AG20443 (cell line): ENCODE measurements at regions not wholly inside any gene's neighbourhood (a gene's known extent, or its start where the extent isn't known, plus 50 kb on each side); places are given as distances from the start of the nearest gene placed in this dataset.
"Not testable (repeated sequence)": the region's sequence is repeated elsewhere in the genome, so short reads cannot be mapped to it uniquely, and the experiment has no call there.

ENCODE experiments used
- DNase-seq: peaks from one replicate; pipeline ENCODE4 v3.0.0; 2012; ENCODE audit warnings: low spot score, mixed read lengths

DNA sequence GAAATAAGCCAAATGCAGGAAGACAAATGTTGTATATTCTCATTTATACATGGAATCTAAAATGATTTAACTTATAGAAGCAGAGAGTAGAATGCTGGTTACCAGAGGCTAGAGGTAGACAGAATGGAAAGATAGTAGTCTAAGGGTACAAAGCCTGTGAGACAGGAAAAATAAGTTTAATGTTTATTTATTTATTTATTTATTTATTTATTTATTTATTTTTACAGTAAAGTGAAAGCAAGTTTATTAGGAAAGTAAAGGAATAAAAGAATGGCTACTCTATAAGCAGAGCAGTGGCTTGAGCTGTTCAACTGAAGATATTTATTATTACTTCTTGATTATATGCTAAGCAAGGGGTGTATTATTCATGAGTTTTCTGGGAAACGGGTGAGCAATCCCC, 203.2 kb downstream of the LAS1L start:
- no peak for DNase-seq

DNA sequence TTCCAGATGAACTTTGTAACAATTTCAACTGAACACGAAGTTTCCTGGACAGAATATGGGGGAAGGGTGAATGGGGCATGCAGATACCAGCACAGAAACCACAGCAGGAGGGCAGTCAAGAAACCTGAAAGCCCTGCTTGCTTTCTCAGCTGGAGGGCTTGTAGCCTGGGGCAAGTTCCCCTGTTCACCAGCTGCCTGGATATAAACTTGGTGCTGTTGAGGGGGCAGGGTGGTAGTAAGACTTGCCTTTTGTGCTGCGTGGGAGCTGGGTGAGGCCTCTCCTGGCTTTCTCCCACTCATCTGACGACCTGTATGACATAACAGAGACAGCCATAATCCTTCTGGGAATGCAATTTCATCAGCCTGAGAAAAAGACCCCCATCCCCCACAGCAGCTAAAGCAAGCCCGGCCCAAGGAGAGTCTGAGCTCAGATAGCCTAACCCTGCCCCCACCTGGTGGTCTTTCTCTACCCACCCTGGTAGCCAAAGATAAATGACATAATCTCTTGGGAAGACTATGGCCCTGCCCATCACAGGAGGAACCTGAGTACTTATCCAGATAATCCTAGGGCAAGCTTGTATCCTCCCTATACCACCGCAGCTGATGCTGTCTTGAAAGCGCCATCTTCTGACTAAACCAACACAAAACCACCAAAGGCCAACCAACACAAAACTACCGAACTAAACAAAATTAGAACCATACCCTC, 234.3 kb downstream of the LAS1L start:
- no peak for DNase-seq

DNA sequence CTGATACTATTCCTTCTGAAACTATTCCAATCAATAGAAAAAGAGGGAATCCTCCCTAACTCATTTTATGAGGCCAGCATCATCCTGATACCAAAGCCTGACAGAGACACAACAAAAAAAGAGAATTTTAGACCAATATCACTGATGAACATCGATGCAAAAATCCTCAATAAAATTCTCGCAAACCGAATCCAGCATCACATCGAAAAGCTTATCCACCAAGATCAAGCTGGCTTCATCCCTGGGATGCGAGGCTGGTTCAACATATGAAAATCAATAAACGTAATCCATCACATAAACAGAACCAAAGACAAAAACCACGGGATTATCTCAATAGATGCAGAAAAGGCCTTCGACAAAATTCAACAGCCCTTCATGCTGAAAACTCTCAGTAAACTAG, 251.7 kb downstream of the LAS1L start:
- not testable (repeated sequence) for DNase-seq

DNA sequence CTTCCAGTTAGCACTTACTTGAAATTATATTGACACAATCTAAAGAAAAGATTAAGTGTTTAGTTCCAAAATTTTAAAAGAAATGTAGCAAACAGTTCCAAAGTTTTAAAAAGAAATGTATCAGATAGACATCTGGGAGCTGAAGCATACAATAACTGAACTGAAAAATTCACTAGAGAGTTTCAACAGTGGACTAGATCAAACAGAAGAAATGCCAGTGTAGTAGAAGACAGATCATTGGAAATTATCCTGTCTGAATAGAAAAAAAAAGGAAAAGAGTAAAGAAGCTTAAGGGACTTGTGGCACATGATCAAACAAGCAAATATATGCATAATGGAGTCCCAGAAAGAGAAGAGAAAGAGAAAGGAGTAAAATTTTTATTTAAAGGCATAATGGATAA, 261.4 kb downstream of the LAS1L start:
- DNase-seq: no peak

DNA sequence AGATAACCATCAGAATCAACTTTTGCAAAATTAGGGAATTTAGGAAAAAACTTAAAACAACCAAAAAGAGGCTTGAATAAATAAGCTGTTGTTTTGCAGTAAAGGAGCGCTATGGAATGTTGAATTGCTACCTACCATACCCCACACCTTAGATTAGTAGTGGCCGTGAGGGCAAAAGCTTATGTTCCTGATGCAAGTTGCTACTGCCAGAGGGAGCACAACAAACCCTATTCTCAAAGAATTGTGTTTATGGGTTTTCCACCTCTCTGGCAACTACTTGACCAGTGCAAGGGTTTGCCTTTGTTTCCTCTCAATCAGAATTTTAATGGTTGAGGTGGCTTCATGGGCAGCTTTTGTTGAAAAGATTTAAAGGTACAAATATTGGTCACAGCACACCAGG, 268.1 kb downstream of the LAS1L start:
- no peak for DNase-seq

DNA sequence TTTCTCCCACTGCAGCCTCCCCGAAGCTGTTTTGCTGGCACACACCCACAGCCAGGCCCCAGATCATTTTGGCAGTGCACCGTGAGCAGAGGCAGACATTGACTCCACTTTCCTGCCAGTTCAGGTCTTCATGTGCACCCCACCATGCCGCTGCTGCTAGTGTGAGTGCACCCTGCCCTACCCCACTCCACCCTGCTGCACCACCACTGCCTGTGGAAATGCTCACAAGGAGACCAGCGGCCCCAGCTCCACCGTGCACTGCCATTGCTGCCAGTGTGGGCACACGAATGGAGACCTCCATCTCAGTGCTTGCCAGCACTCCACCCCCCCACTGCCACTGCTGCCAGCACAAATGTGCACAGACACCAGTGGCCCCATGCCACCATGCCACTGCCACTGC, 277.6 kb upstream of the ZC4H2 start:
- DNase-seq: no peak

DNA sequence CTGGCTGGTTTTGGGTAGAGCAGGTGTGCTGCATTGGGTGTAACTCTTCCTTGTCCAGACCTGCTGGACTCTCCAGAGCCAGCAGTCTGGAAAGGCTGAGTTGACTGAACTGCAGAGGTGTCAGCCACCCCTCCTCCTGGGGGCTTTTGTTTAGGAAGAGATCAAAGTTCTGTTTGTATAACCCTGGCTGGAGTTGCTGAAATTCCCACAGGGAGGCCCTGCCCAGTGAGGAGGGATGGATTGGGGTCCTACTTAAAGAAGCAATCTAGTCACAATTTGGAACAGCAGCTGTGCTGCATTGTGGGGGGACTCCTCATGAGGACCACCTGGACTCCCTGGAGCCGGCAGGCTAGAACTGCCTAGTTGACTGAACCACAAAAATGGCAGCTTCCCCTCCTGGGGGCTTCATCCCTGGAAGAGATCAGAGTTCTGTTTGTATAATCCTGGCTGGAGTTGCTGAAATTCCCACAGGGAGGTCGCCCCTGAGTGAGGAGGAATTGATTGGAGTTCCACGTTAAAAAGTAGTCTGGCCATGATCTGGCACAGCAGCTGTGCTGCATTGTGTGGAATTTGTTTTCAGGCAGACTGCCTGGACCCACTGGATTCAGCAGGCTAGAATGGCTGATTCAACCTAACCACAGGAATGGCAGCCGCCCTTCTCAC, 264.9 kb upstream of the ZC4H2 start:
- DNase-seq: peak; percentile 33

DNA sequence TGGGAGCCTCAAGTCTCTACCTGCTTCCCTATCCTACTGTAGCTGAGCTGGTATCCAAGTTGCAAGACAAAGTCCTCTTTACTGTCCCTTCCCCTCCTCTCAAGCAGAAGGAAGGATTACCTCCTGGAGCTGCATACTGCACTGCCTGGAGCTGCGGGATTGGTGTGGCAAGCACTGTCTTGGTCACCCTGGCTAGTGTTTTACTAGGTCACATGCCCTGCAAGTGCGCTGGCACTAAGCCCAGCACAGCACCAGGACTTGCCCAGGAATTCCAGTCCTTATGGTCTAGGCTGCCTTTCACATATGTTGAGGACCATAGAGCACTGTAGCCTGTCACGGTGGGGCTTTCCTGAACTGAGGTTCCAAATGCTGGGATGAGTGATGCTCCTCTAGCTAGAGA, 227.3 kb upstream of the ZC4H2 start:
- no peak for DNase-seq

DNA sequence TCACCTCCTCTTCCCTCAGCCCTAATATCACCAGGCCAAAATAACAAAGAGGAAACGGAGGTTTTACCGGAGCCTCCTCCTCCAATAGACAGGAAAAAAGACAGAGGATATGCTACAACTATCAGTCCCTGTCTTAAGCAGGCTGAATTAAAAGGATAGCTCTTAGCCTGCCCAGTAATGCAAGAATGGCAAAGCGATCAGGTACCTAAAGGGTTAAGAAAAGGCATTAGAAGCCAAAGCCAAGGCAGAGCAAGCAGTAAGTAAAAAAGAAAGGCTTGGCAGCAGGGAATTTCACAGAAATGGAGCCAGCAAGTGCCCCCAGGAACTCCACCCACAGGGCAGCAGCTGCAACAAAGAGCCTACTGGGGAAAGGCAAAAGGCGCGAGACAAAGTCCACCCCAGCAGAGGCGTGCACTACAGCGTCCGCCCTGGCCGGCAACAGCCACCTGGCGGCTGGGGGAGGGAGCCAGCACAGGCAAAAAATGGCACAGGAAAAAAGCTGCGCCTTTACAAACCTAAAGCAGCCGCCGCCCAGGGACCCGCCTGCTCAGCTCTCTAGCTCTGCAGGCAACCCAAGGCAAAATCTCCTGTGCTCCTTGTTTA, 220.6 kb upstream of the ZC4H2 start:
- DNase-seq: peak; percentile 18

DNA sequence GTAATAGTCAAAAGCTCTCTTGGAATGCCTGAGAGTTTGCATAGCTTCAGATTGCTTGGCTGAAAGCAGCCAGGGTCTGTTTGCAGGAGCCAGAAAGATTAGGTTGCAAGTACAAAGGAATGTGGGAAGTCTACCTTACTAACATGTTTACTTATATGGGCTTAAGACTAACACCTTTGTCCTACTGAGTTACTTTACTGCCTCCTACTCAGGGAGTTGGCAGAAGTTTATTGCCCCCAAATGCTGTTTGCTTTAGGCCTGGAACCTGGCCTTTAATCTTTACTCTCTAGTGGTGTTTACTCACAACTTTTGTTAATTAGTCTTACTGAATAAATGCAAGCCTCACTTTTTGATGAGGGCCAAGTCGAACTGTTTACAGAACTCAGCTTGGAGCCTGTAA, 219.4 kb upstream of the ZC4H2 start:
- no peak for DNase-seq

DNA sequence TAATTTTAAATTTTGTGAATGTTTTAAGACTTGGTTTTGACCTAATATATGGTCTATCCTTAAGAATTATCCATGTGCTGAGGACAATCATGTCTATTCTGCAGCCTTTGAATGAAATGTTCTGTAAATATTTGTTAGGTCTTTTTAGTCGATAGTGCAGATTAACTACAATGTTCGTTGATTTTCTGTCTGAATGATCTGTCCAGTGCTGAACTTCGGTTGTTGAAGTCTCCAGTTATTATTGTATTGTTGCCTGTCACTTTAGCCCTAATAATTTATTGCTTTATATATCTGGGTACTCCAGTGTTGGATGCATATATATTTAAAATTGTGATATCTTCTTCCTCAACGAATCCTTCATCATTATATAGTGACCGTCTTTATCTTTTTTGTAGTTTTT, 218.3 kb upstream of the ZC4H2 start:
- DNase-seq: no peak

DNA sequence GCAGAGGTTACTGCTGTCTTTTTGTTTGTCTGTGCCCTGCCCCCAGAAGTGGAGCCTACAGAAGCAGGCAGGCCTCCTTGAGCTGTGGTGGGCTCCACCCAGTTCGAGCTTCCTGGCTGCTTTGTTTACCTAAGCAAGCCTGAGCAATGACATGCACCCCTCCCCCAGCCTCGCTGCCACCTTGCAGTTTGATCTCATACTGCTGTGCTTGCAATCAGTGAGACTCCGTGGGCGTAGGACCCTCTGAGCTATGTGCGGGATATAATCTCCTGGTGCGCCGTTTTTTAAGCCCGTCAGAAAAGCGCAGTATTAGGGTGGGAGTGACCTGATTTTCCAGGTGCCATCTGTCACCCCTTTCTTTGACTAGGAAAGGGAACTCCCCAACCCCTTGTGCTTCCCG, 187.1 kb upstream of the ZC4H2 start:
- not testable (repeated sequence) for DNase-seq

DNA sequence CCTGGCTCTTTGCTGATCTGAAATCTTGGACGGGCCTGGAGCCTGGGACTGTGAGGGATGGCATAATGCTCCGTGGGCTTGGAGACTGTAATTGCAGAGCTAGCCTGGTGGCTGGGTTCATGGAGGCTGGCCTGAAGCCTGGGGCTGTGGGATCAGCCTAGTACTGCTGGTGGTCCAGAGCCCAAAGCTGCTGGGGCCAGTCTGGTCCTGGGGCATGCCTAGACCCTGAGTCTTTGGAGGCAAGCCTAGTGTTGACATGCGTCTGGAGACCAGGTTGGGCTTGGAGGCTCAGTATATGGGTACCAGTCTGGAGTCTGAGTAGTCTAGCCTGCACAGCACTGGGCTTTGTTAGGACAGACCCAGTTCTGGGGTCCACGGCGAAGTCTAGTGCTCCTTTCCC, 172.0 kb upstream of the ZC4H2 start:
- DNase-seq: no peak

DNA sequence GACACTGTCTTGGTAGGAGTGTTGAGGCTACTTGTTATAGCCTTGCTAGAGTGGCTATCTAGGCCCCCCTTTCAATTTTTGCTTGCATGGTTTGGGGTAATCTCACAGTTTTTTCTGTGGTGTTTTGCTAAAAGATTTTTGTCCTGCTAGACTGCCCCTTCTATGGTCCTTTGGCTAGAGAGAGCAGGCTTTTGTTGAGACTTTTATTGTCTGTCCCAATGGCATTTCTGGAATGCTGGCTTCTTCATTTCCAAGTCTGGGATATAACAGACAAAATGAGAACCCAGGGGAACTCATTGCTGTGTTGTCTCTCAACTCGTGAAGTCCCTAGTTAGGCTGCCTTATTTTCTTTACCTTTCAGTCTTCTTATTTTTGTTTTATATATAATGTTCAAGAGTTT, 160.2 kb upstream of the ZC4H2 start:
- DNase-seq: peak; percentile 12

DNA sequence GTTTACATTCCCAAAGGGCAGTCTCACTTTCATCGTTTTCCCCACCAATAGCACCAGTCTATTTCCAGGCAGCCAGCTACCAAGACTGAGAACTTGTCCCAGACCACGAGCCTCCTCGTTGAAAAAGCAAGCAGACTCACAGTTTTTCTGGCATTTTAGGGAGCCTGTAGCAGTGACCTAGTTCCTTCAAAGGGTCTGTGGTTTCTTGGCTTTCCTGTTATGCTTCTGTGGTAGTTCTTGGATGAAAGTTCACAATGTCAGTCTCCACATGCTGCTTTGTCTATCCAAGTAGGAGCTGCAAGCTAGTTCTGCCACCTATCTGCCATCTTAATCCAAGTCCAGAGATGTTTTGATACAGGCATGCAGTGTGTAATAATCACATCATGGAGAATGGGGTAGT, 151.6 kb upstream of the ZC4H2 start:
- peak; percentile 7 for DNase-seq

DNA sequence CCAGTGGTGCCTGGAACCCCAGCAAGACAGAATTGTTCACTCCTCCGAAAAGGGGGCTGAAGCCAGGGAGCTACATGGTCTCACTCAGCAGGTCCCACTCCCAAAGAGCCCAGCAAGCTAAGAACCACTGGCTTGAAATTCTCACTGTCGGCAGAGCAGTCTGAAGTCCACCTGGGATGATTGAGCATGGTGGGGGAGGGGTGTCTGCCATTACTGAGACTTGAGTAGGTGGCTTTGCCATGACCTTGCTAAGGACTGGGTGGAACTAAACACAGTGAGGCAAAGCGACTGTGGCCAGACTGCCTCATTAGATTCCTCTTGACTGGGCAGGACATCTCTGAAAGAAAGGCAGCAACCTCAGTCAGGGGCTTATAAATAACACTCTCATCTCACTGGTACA, 122.6 kb upstream of the ZC4H2 start:
- no peak for DNase-seq

DNA sequence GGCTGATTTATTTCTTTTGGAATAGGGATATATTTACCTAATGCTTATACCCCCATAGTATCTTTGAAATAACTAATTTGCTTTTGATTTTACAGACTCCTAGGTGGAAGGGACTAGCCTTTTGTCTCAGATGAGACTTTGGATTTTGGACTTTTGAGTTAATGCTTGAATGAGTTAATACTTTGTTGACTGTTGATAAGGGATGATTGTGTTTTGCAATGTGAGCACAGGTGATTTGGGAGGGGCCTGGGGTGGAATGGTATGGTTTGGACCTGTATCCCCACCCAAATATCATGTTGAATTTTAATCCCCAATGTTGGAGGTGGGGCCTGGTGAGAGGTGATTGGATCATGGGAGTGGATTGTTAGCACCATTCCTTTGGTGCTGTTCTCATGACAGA, 117.4 kb upstream of the ZC4H2 start:
- DNase-seq: no peak

DNA sequence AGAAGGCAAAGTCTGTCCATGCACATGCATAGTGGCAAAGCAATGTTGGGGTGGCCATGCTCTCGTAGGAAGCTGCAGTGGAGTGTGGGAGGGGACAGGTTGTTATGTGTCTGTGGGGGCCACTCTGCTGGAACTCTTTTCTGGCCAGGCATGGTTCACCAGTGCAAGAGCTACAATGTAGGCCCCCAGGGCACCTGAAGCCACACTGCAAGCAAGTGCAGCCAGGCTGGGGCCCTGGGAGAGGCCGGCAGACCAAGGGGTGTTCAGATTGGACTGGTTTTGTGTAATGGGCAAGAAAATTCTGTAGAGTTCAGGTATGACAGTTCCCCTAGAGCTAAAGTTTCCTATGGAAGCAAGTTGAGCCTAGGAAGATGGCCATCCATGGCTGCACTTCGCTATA, 97.0 kb upstream of the ZC4H2 start:
- DNase-seq: no peak

DNA sequence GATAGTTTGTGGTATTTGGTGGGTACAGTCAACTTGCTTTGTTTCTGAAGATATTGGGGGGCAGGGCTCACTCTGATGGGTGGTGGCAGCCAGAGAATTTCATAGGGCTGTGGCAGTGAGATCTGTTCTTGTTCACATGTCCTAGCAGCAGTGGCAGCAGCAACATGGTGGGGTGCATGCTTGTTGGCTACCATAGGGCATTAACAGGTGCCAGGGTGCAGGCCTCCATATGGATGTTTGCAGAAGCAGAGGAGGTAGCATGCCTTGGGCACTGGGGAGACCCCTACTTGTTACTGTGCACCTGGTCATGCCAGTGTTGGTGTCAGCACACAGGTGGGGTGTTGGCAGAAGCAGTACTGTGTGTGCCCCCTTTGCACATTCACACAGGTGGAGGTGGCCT, 96.3 kb upstream of the ZC4H2 start:
- no peak for DNase-seq

DNA sequence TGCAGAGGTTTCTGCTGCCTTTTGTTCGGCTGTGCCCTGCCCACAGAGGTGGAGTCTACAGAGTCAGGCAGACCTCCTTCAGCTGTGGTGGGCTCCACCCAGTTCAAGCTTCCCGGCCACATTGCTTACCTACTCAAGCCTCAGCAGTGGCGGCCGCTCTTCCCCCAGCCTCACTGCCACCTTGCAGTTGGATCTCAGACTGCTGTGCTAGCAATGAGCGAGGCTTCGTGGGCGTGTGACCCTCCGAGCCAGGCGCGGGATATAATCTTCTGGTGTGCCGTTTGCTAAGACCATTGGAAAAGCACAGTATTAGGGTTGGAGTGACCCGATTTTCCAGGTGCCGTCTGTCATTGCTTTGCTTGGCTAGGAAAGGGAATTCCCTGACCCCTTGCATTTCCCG, 82.4 kb upstream of the ZC4H2 start:
- DNase-seq: not testable (repeated sequence)

DNA sequence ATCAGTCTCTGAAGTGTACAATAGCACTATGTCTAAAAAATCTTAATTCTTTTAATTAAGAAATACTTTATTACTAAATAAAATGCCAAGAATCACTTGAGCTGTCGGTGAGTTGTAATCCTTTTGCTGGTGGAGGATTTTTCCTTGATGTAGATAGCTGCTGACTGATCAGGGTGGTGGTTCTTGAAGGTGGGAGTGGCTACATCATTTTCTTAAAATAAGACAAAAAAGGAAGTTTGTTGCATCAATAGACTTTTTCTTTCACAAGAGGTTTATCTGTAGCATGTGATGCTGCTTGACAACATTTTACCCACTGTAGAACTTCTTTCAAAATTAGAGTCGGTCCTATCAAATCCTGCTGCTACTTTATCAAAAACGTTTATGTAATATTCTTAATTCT, 68.8 kb upstream of the ZC4H2 start:
- no peak for DNase-seq

DNA sequence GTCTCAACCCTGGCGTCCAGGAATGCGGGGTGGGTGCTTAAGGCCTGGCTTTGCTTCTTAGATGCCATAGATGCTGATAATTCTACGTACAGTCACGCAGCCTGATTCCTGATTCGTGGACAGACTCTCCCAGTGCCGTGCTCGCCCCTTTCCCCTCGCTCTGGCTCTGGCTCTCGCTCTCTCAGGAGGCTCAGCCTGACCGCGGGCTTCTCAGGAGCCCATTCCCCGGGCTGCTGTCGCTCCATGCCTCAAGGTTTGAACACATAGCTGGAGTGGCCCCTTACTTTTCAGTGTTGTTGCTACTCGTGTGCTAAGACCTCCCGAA, 59.2 kb upstream of the ZC4H2 start:
- no peak for DNase-seq

DNA sequence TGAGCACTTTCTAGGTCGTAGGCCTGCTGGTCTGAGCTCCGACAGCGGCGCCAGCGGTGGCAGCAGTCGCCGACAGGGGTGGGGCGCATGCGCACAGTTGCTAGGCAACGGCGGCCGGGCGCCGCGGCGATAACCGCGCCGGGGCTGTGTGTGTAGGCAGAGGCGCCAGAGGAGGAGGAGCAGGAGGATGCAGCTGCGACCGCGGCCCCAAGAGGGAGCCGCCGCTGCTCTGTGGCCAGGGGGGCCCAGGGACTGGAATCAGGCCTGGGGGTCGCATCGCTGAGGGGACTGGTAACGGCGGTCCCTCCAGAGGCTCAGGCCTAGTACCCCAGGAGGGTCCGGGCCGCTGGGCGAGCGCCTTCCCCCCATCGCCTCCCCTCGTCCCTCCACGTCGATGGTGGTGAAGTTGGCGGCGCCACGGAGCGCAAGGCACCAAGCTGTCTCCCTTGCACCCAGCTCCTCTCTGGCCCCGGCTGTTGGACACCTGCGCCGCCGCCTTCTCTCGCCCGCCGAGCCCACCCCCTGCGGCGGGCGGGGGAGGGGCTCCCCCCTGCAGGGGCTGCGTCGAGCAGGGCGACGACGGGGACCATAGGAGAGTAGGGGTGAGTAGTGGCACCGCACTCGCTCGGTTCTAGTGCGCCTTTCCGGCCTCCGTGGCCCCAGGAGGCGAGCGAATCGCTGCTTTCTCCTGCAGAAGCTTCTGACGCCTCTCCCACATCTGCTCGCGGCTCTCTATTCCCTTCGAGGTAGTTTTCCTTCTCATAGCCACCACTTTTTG, 58.6 kb upstream of the ZC4H2 start, which contains the start of gene ZC3H12B:
TSS of gene ZC3H12B (plus strand) at position 159 of the 778 bp plus-strand sequence.
- DNase-seq: peak; percentile 95
